ENCODE measurements at regions not wholly inside any gene's neighbourhood (a gene's known extent, or its start where the extent isn't known, plus 50 kb on each side); places are given as distances from the start of the nearest gene placed in this dataset.

GRCh38 chr4:176843710-176844109, 51.0 kb upstream of the VEGFC start:
- no peak for DNase-seq

DNA sequence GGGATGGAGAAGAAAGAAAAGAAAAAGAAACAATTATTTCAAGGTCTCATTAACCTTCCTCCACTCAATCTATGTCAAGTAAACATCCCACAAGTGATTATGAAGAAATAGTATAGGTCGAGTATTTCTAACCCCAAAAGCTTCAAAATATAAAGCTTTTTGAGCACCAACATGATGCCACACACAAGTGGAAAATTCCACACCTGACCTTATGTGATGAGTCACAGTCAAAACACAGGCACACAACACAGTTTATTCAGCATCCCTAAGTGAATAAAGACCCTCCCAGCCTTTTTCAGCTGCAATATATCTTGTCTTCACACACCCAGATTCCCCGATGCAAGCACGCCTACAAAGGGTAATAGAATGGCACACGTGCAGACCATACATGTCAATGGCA, 51.7 kb upstream of the VEGFC start:
- no peak for DNase-seq

DNA sequence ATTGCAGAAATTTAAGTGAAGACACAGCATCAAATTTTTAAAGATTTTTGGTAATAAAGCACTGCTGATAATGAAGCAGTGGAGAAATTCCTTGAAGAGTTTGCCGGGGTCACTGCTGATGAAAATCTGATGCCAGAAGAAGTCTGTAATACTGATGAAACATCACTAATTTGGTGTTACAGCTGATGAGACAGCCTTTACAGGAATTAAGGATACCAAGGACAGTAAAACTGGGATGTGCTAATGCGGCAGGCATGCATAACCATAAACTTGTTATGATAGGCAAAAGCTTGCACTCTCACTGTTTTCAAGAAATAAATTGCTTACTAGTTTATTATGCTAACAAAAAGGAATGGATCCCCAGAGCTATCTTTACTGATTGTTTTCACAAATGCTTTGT, 52.9 kb upstream of the VEGFC start:
- DNase-seq, result no peak

GRCh38 chr4:176849076-176849475, 56.4 kb upstream of the VEGFC start:
- no peak for DNase-seq

- no peak for DNase-seq
These were observed 57.7 kb upstream of the VEGFC start for GRCh38 chr4:176850436-176850835.

GRCh38 chr4:176856421-176856820, 63.7 kb upstream of the VEGFC start:
- DNase-seq, result no peak

DNA sequence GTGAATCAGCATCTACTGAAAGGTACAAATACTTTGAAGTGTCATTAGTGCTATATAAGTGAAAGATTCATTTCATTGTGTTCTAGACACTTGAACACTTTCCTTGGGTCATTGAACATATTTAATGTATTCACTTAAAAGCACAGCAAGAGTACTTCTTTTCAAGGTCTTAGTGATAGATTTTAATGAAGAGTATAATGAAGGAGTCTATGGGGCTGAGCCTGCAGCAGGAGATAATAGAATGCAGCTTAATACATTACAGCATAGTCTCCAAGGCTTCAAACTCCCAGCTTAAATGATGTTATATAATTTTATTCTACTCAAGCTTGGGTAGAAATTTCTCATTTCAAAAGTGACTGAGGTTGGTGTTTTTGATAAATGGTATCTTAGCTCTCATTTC, 66.1 kb upstream of the VEGFC start:
- no peak for DNase-seq

DNA sequence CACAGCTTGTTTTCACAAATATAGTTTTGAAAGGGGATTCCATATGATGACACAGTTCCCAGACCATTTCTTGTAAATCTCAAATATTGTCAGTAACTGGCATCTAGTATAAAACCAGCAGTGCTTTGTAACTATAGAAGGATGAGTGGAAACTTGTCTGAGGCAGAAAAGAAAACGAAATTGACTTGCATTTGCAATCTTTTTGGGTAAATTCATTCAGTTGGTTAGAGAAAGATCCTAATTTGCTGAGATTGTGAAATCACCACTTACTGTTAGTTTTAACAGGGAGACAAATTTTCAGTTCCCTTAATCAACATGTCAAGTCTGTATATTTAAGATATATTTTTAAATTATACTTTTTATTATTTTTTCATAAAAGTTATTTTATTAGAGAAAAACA, 71.5 kb upstream of the VEGFC start:
- no peak for DNase-seq

- no peak for DNase-seq
These were observed 76.0 kb upstream of the VEGFC start for GRCh38 chr4:176868676-176869075.

DNA sequence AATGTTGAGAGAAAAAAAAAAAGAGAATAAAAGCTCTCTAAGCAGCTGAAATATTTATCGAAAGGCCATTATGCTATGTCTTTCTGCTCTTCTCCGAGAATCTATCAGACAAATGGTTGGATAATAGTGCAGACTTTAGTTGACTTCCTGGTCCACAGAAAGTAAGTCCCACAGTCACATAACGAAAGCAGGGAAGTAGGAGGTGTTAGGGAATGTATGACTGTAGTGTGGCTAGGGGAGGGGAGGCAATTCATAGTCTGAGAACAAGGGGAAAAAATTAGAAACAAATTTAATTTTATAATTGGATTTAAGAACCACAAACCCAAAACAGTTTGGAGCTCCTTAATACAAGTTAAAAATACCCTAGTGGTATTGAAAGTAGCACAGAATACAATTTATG, 79.7 kb upstream of the VEGFC start:
- DNase-seq, result no peak

- peak; percentile 62 for DNase-seq
These were observed 82.2 kb upstream of the VEGFC start for GRCh38 chr4:176874721-176875445.

GRCh38 chr4:176875446-176875930, 82.8 kb upstream of the VEGFC start:
- DNase-seq, result peak; percentile 51

- no peak for DNase-seq
These were observed 86.8 kb upstream of the VEGFC start for GRCh38 chr4:176879380-176880116.

DNA sequence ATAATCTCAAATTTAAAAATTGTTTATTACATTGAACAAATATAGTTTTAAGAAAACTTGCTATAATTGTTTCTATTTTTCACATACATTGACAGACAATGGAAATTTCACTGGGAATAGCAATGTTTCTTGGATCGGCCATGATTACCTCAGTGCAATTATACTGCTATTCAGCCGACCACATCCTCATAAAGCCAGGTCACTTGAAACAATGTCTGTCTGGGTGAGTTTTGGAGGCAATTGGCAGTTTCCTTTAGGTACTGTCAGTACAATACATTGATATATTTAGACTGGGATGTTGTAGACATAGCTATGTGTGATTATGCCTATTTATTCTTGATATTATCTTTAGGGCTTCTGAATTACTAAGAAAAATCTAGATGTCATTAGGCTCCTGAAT, 89.5 kb upstream of the VEGFC start:
- no peak for DNase-seq

DNA sequence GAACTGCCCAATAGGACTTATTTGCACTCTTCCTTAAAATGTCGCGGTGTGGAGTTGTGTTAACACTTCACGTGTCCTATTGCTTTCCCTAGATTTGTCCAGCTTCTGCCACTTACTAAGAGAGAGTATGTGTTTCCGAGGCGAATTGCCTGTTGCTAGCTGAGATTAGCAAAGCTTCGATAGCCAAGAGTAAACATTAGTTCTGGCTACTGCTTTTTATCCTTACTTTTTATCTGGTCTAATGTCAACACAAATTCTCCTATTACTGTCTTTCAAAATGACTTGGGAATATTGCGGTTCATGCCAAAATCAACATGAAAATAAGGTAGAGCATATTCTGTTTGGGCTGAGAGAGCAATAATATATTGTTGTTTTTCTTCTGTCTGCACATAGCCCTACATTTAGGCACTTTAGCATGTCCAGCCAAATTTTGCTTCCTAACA, 90.4 kb upstream of the VEGFC start:
- DNase-seq, result no peak

- no peak for DNase-seq
These were observed 91.1 kb upstream of the VEGFC start for GRCh38 chr4:176883681-176884418.

- no peak for DNase-seq
These were observed 92.5 kb upstream of the VEGFC start for GRCh38 chr4:176885224-176885623.

DNA sequence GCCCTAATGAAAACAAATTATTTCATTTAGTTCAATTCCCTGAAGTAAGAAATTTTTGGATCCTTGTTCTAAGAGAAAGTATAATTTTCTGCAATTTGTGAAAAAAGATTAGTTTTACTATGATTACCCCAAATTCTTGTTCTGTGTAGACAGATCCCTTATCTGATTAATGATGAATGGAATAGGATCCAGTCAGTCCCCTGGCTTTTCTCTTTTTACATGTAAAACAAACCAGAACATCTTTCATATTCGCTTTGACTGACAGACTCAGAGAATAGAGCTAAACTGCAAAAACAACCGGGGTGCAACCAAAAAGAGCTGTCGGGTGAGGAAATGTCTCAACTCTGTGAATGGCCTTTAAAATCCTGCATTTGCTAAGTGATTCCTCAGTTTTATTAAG, 93.4 kb upstream of the VEGFC start:
- DNase-seq, result no peak

GRCh38 chr4:176889776-176890175, 97.1 kb upstream of the VEGFC start:
- DNase-seq, result no peak

DNA sequence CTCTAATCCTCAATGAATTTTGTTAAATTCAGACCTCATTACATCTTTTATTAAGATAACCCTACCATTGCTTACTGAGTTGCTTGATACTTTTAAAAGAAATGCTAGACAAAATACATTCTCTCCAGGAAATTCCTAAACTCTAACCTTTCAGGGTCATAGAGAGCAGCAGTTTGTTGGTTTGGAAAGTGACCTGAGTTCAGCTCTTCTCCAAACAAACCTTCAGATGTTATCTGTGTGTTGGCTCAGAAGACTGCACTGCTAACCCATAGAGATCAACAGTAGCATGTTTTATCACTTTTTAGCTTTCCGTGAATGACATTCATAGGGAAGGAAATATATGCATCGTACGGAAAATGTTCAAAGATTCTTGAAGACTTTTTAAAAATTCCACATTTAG, 101.8 kb upstream of the VEGFC start:
- DNase-seq, result no peak

- no peak for DNase-seq
These were observed 103.5 kb upstream of the VEGFC start for GRCh38 chr4:176896211-176896610.

GRCh38 chr4:176897226-176897625, 104.5 kb upstream of the VEGFC start:
- no peak for DNase-seq

GRCh38 chr4:176898791-176899190, 106.1 kb upstream of the VEGFC start:
- no peak for DNase-seq

All from femur (tissue), 1 donor.